Testis (tissue), 2 donors: ENCODE measurements at regions not wholly inside any gene's neighbourhood (a gene's known extent, or its start where the extent isn't known, plus 50 kb on each side); places are given as distances from the start of the nearest gene placed in this dataset.

Experiments
- POLR2A ChIP-seq: fragments of 450-650 bp; IDR thresholded peaks from one replicate; pipeline ENCODE4 v1.6.1; 2017; ENCODE audit warnings: antibody characterized with exemption, mild to moderate bottlenecking, moderate library complexity
- TF ChIP-seq, protein P1 (sequence below), 3 experiments: fragments of 450-650 bp in 2 of 3; fragments of 200-600 bp in 1 of 3; sonication (generic) in 1 of 3; IDR thresholded peaks; one replicate each; pipeline ENCODE4 v1.5.1; 2016 to 2019; ENCODE audit warnings: antibody characterized with exemption in 3 of 3, mild to moderate bottlenecking in 2 of 3, moderate library complexity in 1 of 3

DNA sequence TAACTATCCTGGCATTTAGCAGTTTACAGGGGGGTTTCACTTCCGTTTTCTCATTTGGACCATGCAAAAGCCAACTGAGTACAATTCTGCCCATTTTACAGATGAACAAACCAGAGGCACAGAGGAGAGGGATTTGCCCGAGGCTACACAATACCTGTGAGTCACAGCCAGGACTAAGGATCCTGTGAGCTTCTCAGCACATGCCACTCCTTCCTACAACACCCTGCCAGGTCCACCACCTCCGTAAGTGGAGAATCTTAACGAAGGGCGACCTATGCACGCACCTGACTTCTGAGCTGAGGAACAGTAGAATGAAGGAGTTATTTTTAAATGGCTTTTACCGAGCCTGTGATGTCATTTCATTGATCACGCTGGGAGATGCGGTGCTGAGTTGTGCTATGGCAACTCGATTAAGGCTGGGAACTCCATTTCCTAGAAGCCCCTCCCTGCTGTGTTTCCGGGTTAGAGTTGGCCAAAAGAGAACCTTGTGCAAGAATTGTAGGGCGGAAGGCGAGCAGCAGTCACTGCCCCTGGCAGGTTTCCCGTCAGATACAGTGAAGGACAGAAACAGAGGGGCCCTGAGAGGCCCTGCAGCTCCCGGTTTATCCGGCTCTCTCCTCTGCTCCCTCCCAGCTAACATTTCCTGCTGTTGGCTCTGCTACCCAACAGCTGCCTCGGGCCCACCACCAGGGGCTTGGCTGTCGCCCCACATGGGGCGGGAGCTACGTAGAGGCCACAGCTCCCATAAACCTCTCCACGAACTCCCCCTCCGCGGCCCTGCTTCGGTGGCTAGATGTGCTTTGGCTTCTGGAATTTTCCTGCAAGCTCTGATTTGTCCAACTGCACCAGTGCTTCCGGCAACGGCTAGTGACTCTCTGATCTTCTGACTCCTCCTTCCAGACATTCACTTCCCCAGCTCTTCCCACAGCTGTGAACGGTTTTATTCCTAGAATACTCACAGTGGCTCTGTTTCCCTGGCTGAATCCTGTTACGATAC is 75.1 kb upstream of the USP9X start:
- TF ChIP-seq, protein P1, sequence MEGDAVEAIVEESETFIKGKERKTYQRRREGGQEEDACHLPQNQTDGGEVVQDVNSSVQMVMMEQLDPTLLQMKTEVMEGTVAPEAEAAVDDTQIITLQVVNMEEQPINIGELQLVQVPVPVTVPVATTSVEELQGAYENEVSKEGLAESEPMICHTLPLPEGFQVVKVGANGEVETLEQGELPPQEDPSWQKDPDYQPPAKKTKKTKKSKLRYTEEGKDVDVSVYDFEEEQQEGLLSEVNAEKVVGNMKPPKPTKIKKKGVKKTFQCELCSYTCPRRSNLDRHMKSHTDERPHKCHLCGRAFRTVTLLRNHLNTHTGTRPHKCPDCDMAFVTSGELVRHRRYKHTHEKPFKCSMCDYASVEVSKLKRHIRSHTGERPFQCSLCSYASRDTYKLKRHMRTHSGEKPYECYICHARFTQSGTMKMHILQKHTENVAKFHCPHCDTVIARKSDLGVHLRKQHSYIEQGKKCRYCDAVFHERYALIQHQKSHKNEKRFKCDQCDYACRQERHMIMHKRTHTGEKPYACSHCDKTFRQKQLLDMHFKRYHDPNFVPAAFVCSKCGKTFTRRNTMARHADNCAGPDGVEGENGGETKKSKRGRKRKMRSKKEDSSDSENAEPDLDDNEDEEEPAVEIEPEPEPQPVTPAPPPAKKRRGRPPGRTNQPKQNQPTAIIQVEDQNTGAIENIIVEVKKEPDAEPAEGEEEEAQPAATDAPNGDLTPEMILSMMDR (IDR thresholded peaks at IDR 0.05) = no peak
- no peak for TF ChIP-seq POLR2A
